A673 (cell line): ENCODE measurements at regions not wholly inside any gene's neighbourhood (a gene's known extent, or its start where the extent isn't known, plus 50 kb on each side); places are given as distances from the start of the nearest gene placed in this dataset.

ENCODE experiments used
- BruUV-seq: library from RNA; stranded (reverse); fragments of 400-500 nt; replicated peaks from 2 replicates; lab custom pipeline; 2021; lab: Mats Ljungman, UMichigan
- CTCF ChIA-PET: fragments of 300-600 bp; sonication (Branson Sonifier 250); formaldehyde crosslinking; loops from one replicate; lab custom pipeline; 2022; ENCODE audit warnings: antibody characterized with exemption; lab: Charles Lee
- POLR2A ChIA-PET: fragments of 300-600 bp; sonication (Branson Sonifier 250); formaldehyde crosslinking; loops from one replicate; lab custom pipeline; 2022; ENCODE audit warnings: antibody characterized with exemption; ENCODE audit not compliant: low non-redundant PET; lab: Charles Lee
- DNase-seq: peaks from one replicate; pipeline ENCODE4 v3.0.0-alpha.2; 2015; ENCODE audit warnings: low spot score
- H3K27ac ChIP-seq: fragments of 200-600 bp; sonication (generic); 2 replicates; pipeline ENCODE4 v1.5.1; 2016; ENCODE audit warnings: mixed run types, low read depth, mild to moderate bottlenecking, mixed read lengths, antibody characterized with exemption, low read length; ENCODE audit not compliant: poor library complexity, severe bottlenecking
- H3K27me3 ChIP-seq: fragments of 200-600 bp; sonication (generic); replicated peaks from 2 replicates; pipeline ENCODE4 v1.6.1; 2017; ENCODE audit warnings: mixed run types, low read depth, mild to moderate bottlenecking, mixed read lengths, antibody characterized with exemption, low read length; ENCODE audit not compliant: insufficient read depth, poor library complexity
- H3K36me3 ChIP-seq: fragments of 200-600 bp; sonication (generic); 2 replicates; pipeline ENCODE4 v1.6.1; 2016; ENCODE audit warnings: mixed run types, mild to moderate bottlenecking, mixed read lengths, antibody characterized with exemption, low read length; ENCODE audit not compliant: insufficient read depth, poor library complexity, severe bottlenecking
- H3K4me1 ChIP-seq: fragments of 200-600 bp; sonication (generic); 2 replicates; pipeline ENCODE4 v1.6.1; 2017; ENCODE audit warnings: mixed run types, mild to moderate bottlenecking, mixed read lengths, antibody characterized with exemption, low read length; ENCODE audit not compliant: insufficient read depth, poor library complexity, severe bottlenecking
- H3K4me3 ChIP-seq: fragments of 200-600 bp; sonication (generic); 2 replicates; pipeline ENCODE4 v1.5.1; 2016; ENCODE audit warnings: low read depth, mixed run types, mild to moderate bottlenecking, mixed read lengths, low read length; ENCODE audit not compliant: poor library complexity, severe bottlenecking
- H3K9me3 ChIP-seq: fragments of 200-600 bp; sonication (generic); 2 replicates; pipeline ENCODE4 v1.6.1; 2016; ENCODE audit warnings: mixed run types, low read depth, mild to moderate bottlenecking, mixed read lengths, antibody characterized with exemption, low read length; ENCODE audit not compliant: poor library complexity, severe bottlenecking
- EZH2 ChIP-seq: fragments of 200-600 bp; sonication (generic); IDR thresholded peaks from 2 replicates; pipeline ENCODE4 v1.6.1; 2017; ENCODE audit warnings: borderline replicate concordance, low read depth, mild to moderate bottlenecking, mixed read lengths, antibody characterized with exemption, low read length; ENCODE audit not compliant: poor library complexity, severe bottlenecking
- intact Hi-C: fragments of 100-400 bp; cut with micrococcal nuclease; formaldehyde crosslinking; loops from one replicate; pipeline ENCODE4 v1.10.0; 2022; ENCODE audit not compliant: unreplicated experiment
- TF ChIP-seq, protein P1 (sequence below): fragments of 300-800, 200-600 bp; sonication (generic); conservative IDR thresholded peaks from 2 replicates; pipeline ENCODE4 v1.5.1; 2017; ENCODE audit warnings: low read depth, mild to moderate bottlenecking, antibody characterized with exemption, low read length, moderate library complexity, mixed read lengths

- DNase-seq, result no peak
- H3K27me3 ChIP-seq, result no peaks in the 10 kb centered on the region
- no peak overlapping the region for H3K27ac ChIP-seq
- TF ChIP-seq, protein P1, sequence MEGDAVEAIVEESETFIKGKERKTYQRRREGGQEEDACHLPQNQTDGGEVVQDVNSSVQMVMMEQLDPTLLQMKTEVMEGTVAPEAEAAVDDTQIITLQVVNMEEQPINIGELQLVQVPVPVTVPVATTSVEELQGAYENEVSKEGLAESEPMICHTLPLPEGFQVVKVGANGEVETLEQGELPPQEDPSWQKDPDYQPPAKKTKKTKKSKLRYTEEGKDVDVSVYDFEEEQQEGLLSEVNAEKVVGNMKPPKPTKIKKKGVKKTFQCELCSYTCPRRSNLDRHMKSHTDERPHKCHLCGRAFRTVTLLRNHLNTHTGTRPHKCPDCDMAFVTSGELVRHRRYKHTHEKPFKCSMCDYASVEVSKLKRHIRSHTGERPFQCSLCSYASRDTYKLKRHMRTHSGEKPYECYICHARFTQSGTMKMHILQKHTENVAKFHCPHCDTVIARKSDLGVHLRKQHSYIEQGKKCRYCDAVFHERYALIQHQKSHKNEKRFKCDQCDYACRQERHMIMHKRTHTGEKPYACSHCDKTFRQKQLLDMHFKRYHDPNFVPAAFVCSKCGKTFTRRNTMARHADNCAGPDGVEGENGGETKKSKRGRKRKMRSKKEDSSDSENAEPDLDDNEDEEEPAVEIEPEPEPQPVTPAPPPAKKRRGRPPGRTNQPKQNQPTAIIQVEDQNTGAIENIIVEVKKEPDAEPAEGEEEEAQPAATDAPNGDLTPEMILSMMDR, result no peak
- no peak for TF ChIP-seq EZH2
- no peak overlapping the region for H3K4me3 ChIP-seq
- ChIA-PET CTCF (no interaction called here), POLR2A (no interaction called here)
- no peaks in the 10 kb centered on the region for H3K36me3 ChIP-seq
- no TSS peak for BruUV-seq
- peaks cover 12% of the 10 kb centered on the region for H3K4me1 ChIP-seq
- no peaks in the 10 kb centered on the region for H3K9me3 ChIP-seq
- intact Hi-C loops, result no loop called here
Observed at GRCh38 chr6:23354004-23354403, 772.0 kb upstream of the NRSN1 start.

DNA sequence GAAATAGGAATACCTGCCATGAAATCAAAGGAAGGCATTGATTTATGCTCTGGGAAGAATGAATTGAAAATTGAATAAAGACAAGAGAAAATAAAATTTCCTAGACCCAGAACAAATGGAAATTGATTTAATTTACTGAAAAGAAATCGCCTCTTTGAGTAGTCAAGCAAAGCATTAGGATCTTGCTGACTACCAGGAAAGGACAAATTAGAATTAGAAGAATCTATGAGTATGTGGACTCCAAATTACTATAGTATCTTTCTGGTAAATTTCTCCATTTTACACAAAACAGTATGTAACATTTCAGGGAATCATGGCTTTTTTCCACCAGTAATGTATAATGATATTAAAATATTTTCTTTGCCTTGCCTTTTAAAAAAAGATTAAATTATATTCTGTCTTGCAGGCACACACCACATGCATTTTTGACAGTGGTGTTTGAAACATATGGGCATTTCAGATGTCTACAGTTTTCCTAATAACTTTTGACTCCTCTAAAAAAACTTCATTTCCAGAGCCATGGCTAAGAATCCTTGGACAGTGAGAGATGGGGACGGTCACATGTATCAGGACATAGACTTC is 768.7 kb upstream of the NRSN1 start:
- intact Hi-C loops, result no loop called here
- Histone ChIP-seq H3K4me1 (no peaks in the 10 kb centered on the region), H3K9me3 (no peaks in the 10 kb centered on the region), H3K27ac (no peak overlapping the region), H3K4me3 (no peak overlapping the region), H3K27me3 (no peaks in the 10 kb centered on the region), H3K36me3 (no peaks in the 10 kb centered on the region)
- CTCF ChIA-PET, result no interaction called here
- no peak for DNase-seq
- POLR2A ChIA-PET, result no interaction called here
- TF ChIP-seq EZH2, result no peak
- TF ChIP-seq, protein P1, result no peak
- no TSS peak for BruUV-seq

- TF ChIP-seq, protein P1, result no peak
- no peak for TF ChIP-seq EZH2
- no peaks in the 10 kb centered on the region for H3K27me3 ChIP-seq
- CTCF ChIA-PET, result no interaction called here
- H3K27ac ChIP-seq, result no peak overlapping the region
- H3K4me3 ChIP-seq, result no peak overlapping the region
- no peak for DNase-seq
- BruUV-seq, result no TSS peak
- intact Hi-C loops, result no loop called here
- H3K4me1 ChIP-seq, result no peaks in the 10 kb centered on the region
- POLR2A ChIA-PET, result no interaction called here
- no peaks in the 10 kb centered on the region for H3K36me3 ChIP-seq
- no peaks in the 10 kb centered on the region for H3K9me3 ChIP-seq
Observed at GRCh38 chr6:23365732-23366131, 760.3 kb upstream of the NRSN1 start.
